ENCODE measurements at regions not wholly inside any gene's neighbourhood (a gene's known extent, or its start where the extent isn't known, plus 50 kb on each side); places are given as distances from the start of the nearest gene placed in this dataset.

- no peak overlapping the region for H3K27ac ChIP-seq
- TF ChIP-seq CTCF (IDR thresholded peaks at IDR 0.05) (no peak), ZFX (IDR thresholded peaks at IDR 0.05; ENCODE audit: borderline replicate concordance) (no peak)
These were observed 415.9 kb downstream of the RPS24 start for GRCh38 chr10:78449554-78449953.

GRCh38 chr10:78450239-78450638 lies 416.6 kb downstream of the RPS24 start:
- TF ChIP-seq ZFX (IDR thresholded peaks at IDR 0.05; ENCODE audit: borderline replicate concordance) (no peak), CTCF (IDR thresholded peaks at IDR 0.05) (no peak)
- H3K27ac ChIP-seq: no peak overlapping the region

GRCh38 chr10:78450807-78451485 lies 417.3 kb downstream of the RPS24 start:
- H3K27ac ChIP-seq: no peak overlapping the region

GRCh38 chr10:78451592-78451991 lies 417.9 kb downstream of the RPS24 start:
- no peak for TF ChIP-seq CTCF (IDR thresholded peaks at IDR 0.05)
- no peak for TF ChIP-seq ZFX (IDR thresholded peaks at IDR 0.05; ENCODE audit: borderline replicate concordance)
- no peak overlapping the region for H3K27ac ChIP-seq

More at GRCh38 chr10:78450807-78451485, 417.3 kb downstream of the RPS24 start:
- TF ChIP-seq CTCF (IDR thresholded peaks at IDR 0.05) (no peak), ZFX (IDR thresholded peaks at IDR 0.05; ENCODE audit: borderline replicate concordance) (no peak)

- no peak overlapping the region for H3K27ac ChIP-seq
- TF ChIP-seq CTCF (IDR thresholded peaks at IDR 0.05) (no peak), ZFX (IDR thresholded peaks at IDR 0.05; ENCODE audit: borderline replicate concordance) (no peak)
These were observed 420.5 kb downstream of the RPS24 start for GRCh38 chr10:78454123-78454645.

GRCh38 chr10:78455236-78455635 lies 421.6 kb downstream of the RPS24 start:
- TF ChIP-seq ZFX (IDR thresholded peaks at IDR 0.05; ENCODE audit: borderline replicate concordance) (no peak), CTCF (IDR thresholded peaks at IDR 0.05) (no peak)
- H3K27ac ChIP-seq: no peak overlapping the region

- no peak overlapping the region for H3K27ac ChIP-seq
- no peak for TF ChIP-seq CTCF (IDR thresholded peaks at IDR 0.05)
- TF ChIP-seq ZFX (IDR thresholded peaks at IDR 0.05; ENCODE audit: borderline replicate concordance): no peak
These were observed 422.1 kb downstream of the RPS24 start for GRCh38 chr10:78455811-78456210.

All from 22Rv1 (cell line).